ENCODE measurements at regions not wholly inside any gene's neighbourhood (a gene's known extent, or its start where the extent isn't known, plus 50 kb on each side); places are given as distances from the start of the nearest gene placed in this dataset.

GRCh38 chr3:194083637-194084224, 52.2 kb upstream of the HES1 start:
- TF ChIP-seq CTCF (conservative IDR thresholded peaks at IDR 0.05; ENCODE audit: low read length) (no peak), EZH2phosphoT487 (IDR thresholded peaks at IDR 0.05; ENCODE audit: borderline replicate concordance) (no peak)
